ENCODE measurements at regions not wholly inside any gene's neighbourhood (a gene's known extent, or its start where the extent isn't known, plus 50 kb on each side); places are given as distances from the start of the nearest gene placed in this dataset.

- no peak for DNase-seq (ENCODE audit: low spot score)
Observed at GRCh38 chr13:62299988-62300387, 884.3 kb upstream of the PCDH20 start.

GRCh38 chr13:62296812-62297211, 881.2 kb upstream of the PCDH20 start:
- DNase-seq (ENCODE audit: low spot score), result no peak

DNA sequence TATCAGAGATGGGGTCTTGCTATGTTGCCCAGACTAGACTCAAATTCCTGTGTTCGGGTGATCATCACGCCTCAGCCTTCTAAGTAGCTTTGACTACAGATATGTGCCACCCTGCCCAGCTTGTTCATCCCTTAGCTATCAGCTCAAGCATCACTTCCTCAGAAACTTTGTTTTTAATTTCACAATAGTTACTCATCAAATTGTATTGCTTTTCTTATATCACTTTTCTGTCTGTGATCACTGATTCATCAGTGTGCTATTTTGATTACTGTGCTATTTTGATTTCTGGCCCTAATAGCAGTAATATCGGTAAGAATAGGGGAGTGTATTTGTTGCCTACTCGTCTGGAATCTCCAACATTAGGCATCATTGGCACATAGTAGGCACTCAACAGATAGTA, 878.6 kb upstream of the PCDH20 start:
- no peak for DNase-seq (ENCODE audit: low spot score)

DNA sequence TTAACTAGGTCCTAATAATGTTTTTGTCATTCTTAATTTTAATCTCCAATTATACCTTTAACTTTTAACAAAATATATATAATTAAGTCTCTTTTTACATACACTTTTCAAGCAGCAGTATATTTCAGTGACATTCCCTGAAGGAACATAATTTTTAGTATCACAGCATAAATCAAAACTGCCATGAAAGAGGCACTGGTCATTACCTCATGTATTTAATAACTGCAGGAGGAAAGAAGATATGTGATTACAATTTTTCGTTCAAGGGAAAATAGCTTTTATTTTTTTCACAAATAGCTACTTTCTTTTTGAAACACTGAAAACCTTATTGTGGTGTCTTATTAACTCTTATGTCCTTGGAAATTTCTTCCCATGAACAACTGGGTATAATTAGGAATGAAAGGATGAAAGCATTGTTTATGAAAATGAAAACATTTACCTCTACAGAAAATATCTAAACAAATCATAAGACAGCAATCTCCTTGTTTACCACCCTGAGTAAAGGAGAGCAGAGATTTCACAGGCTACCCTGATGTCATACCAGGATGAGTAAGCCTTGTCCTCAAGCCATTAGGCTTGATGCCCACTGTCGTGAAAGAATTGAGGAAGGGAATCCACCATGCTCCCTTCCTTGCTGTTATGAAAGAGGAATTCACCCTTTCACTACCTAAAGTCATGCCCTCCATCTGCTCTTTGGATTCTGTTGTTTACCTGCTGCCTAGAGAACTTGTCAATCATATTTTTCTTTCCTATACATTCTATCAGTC, 877.2 kb upstream of the PCDH20 start:
- DNase-seq (ENCODE audit: low spot score), result no peak

DNA sequence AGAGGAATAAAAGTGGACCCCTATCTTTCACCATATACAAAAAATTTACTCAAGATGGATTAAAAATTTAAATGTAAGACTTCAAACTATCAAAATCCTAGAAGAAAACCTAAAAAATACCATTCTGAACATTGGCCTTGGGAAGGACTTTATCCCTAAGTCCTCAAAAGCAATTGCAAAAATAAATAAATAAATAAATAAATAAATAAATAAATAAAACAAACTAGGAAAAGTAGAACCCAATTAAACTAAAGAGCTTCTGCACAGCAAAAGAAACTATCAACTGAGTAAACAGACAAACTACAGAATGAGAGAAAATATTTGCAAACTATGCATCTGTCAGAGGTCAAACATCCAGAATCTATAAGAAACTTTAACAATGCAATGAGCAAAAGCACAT, 874.9 kb upstream of the PCDH20 start:
- DNase-seq (ENCODE audit: low spot score), result no peak

DNA sequence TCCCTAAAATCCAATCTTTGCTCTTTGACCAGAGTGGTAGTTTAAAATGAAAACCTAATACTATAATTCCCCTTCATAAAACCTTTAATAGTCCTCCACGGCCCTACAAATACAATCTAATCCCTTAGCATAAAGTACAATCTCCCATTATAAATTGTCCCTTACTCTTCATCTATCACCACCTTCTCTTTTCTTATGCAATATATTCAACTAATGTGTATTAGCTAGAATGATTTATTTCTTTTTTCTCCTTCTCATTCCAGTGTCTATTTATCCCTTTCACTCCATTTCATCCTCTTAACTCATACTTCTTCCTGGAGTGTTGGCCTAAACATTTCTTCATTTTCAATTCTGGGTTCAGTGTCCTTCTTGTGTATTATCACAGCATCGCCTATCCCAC, 872.1 kb upstream of the PCDH20 start:
- DNase-seq (ENCODE audit: low spot score), result no peak

GRCh38 chr13:62280590-62280989, 864.9 kb upstream of the PCDH20 start:
- no peak for DNase-seq (ENCODE audit: low spot score)

- DNase-seq (ENCODE audit: low spot score), result no peak
Observed at GRCh38 chr13:62278271-62278670, 862.6 kb upstream of the PCDH20 start.

GRCh38 chr13:62251734-62252133, 836.1 kb upstream of the PCDH20 start:
- no peak for DNase-seq (ENCODE audit: low spot score)

DNA sequence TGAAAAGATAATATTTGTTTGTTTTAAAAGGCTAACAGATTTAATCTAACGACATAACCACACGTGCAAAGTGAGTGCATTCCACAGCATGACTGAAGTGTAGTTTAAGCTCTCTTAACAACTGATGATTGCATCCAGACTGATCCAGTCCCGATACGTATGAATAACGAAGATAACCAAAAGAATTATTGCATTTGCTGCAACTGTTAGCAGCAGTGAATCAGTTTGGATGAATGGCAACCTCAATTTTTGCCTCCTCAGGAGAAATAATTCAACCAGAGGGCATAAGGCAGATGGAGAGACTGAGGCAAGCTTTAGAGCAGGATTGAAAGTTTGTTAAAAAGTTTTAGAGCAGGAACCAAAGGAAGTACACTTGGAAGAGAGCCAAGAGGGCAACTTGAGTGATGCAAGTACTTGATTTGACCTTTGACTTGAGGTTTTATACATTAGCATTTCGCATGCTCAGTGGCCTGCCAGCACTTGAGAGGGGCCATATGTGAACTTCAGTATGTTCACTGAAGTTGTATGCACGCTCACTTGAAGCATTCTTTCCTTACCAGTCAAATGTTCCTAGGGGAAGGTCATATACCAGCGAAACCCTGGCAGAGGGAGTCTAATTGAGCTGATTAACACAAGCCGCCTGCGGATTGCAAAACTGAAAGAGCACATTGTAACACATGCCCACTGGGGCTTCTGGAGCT, 835.0 kb upstream of the PCDH20 start:
- no peak for DNase-seq (ENCODE audit: low spot score)

DNA sequence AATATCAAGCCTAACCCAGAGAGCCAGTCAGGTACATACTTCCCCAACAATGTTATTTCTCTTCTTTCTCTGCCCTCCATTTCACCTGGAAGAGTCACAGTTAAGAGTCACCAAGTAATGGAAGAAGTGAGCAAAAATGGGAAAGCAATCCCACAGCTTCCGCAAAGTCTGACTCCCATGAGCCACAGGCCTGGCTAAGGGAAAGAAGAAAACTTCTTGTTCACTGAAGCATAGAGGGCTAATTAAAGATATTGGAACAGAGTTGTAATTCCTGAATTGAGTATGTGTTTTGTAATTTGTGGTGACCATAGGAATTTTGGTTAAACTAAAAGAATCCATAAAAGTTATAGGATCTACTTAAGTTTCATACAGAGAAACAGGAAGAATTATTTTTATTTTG, 830.9 kb upstream of the PCDH20 start:
- DNase-seq (ENCODE audit: low spot score), result no peak

DNA sequence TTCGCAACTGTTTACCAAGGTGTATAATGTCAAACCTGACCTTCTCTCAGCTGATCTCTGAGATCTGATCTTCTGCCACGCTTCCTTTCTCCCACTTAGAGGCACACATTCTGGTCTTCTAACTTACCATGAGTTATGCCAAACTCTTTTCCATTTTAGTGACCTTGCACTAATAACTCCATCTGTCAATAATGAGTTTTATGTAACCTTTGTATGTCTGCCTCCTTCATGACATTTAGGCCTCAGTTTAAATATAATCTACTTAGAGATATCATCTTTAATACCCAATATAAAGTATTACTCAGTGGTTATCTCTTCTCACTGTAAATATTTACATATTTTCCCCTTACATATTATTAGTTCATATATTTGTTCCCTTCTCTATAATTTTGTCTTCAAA, 827.5 kb upstream of the PCDH20 start:
- DNase-seq (ENCODE audit: low spot score), result no peak

- DNase-seq (ENCODE audit: low spot score), result no peak
Observed at GRCh38 chr13:62234780-62235440, 819.3 kb upstream of the PCDH20 start.

- no peak for DNase-seq (ENCODE audit: low spot score)
Observed at GRCh38 chr13:62210951-62211350, 795.3 kb upstream of the PCDH20 start.

GRCh38 chr13:62209529-62209928, 793.9 kb upstream of the PCDH20 start:
- no peak for DNase-seq (ENCODE audit: low spot score)

- DNase-seq (ENCODE audit: low spot score), result no peak
Observed at GRCh38 chr13:62207388-62207787, 791.7 kb upstream of the PCDH20 start.

DNA sequence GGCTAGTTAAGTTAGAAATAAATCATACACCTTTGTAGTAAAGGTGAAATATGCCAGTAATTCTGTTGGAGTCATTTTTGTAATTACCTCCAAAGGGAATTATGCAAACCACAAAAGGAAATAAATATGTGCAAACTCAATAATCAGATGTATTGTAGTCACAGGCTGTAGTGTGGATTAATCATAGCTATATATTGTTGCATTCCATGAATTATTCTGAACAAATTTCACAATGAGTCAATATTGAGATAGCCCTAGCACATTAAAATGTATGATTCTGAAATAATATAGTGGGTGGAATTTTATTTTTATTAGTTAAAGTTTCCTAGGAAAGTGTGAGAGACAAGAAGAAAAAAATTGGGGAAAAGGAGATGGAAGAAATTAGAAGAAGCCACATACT, 790.5 kb upstream of the PCDH20 start:
- DNase-seq (ENCODE audit: low spot score), result no peak

GRCh38 chr13:62205273-62205672, 789.6 kb upstream of the PCDH20 start:
- no peak for DNase-seq (ENCODE audit: low spot score)

- DNase-seq (ENCODE audit: low spot score), result no peak
Observed at GRCh38 chr13:62194371-62194770, 778.7 kb upstream of the PCDH20 start.

DNA sequence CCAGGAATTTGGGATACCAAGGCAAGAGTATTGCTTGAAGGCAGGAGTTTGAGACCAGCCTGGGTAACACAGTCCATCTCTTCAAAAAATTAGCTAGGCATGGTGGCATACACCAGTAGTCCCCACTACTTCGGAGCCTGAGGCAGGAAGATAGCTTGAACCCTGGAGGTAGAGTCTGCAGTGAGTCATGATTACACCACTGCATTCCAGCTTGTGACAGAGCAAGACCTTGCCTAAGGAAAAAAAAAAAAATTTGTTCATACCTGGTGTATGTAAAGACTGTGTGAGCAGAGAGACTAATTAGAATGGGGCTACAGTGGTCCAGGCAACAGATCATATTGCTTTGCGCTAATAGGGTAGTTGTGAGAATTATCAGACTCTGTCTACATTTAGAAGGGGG, 778.3 kb upstream of the PCDH20 start:
- no peak for DNase-seq (ENCODE audit: low spot score)

DNA sequence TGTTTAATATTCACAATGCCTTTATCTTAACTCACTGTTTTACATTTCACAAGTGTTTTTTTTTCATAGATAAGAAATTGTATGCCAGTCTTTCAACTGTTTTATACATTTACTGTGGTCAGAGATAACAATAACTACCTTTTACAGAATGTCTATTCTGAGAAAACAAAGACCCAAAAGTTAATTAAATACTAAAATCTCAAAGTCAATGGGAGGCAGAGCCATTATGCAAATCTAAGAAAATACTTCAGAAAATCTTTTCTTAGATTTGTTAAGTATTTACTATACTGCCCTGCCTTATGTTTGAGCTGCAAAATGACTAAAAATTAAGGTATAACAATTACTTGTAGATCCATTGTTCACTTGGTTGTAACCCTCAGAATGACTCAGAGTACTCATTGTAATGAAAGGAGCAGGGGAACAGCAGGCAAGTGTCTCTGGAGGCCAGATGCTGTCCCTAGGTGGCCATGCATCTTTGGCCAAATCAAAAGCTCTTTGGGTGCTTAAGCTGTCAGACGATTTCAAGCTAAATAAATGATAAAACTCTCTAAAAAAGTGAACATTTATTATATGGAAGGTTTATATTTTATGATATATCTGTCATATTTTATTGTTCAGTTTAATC, 770.1 kb upstream of the PCDH20 start:
- no peak for DNase-seq (ENCODE audit: low spot score)

DNA sequence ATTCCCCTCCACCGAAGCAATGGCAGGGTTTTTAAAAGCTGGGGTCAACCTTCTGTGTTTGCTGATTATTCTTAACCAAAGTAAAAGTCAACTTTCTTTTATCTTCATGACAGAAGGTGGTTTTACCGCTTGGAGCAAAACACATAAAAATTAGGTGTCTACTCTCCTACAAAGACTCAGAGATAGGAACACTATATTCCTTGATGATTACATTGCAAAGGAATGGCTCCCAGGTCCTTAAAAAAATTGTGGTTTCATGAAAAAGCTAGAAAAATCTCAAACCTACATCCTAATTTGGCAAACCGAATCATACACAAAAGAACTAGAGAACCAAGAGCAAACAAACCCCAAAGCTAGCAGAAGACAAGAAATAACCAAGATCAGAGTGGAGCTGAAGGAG, 760.4 kb upstream of the PCDH20 start:
- DNase-seq (ENCODE audit: low spot score), result no peak

- no peak for DNase-seq (ENCODE audit: low spot score)
Observed at GRCh38 chr13:62173958-62174357, 758.3 kb upstream of the PCDH20 start.
